ENCODE measurements at regions not wholly inside any gene's neighbourhood (a gene's known extent, or its start where the extent isn't known, plus 50 kb on each side); places are given as distances from the start of the nearest gene placed in this dataset.

DNA sequence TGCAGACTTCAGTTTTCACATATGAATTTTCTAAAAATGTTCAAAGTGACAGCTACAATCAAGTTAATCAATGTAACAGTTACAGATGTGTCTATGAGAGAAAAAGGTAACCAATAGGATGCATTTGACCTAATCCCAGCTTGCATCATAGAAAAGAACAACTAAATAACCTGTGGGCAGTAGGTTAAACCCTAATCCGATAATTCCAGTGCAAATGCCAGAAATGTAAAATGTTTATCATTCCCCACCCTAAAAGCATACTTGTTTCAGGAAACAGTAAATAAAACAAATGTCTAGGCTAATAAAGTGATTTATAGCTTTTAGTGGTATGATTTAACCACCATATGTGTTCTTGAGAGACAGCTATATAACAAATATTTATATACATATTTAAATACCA is 592.6 kb downstream of the PRELID2 start:
- Histone ChIP-seq H3K4me3 (no peak overlapping the region), H3K4me1 (0 out of 3 replicates have a peak, but pooled peaks cover 2% of the 10 kb centered on the region), H3K27ac (no peak overlapping the region), H3K9me3 (no peaks in the 10 kb centered on the region), H3K4me2 (no peak overlapping the region)
- FAIRE-seq (no peak), DNase-seq (ENCODE audit: low read depth in 1 of 2, low spot score in 1 of 2) (no peak), ATAC-seq (no peak)
- CTCF ChIA-PET = no interaction called here
- TF ChIP-seq RARB (CRISPR knock-in tag; IDR thresholded peaks at IDR 0.05) (no peak), RCOR1 (IDR thresholded peaks at IDR 0.05; ENCODE audit: low read depth, low read length) (no peak), ZNF302 (CRISPR knock-in tag; IDR thresholded peaks at IDR 0.05) (no peak), EP300 (IDR thresholded peaks at IDR 0.05) (no peak), HES2 (IDR thresholded peaks at IDR 0.05) (no peak), RAD21 (conservative IDR thresholded peaks at IDR 0.05 in 1 of 2, IDR thresholded peaks at IDR 0.05 in 1 of 2) (no peak), ZSCAN20 (CRISPR knock-in tag; IDR thresholded peaks at IDR 0.05) (no peak)
- TF ChIP-seq, protein P1, sequence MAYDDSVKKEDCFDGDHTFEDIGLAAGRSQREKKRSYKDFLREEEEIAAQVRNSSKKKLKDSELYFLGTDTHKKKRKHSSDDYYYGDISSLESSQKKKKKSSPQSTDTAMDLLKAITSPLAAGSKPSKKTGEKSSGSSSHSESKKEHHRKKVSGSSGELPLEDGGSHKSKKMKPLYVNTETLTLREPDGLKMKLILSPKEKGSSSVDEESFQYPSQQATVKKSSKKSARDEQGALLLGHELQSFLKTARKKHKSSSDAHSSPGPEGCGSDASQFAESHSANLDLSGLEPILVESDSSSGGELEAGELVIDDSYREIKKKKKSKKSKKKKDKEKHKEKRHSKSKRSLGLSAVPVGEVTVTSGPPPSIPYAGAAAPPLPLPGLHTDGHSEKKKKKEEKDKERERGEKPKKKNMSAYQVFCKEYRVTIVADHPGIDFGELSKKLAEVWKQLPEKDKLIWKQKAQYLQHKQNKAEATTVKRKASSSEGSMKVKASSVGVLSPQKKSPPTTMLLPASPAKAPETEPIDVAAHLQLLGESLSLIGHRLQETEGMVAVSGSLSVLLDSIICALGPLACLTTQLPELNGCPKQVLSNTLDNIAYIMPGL (CRISPR knock-in tag; IDR thresholded peaks at IDR 0.05; ENCODE audit: borderline replicate concordance) = no peak
- POLR2A ChIA-PET = no interaction called here
- whole genome bisulfite sequencing (ENCODE audit: missing lambda C conversion rate) = 72% methylated on average over 1 of the region's 1 CpG

DNA sequence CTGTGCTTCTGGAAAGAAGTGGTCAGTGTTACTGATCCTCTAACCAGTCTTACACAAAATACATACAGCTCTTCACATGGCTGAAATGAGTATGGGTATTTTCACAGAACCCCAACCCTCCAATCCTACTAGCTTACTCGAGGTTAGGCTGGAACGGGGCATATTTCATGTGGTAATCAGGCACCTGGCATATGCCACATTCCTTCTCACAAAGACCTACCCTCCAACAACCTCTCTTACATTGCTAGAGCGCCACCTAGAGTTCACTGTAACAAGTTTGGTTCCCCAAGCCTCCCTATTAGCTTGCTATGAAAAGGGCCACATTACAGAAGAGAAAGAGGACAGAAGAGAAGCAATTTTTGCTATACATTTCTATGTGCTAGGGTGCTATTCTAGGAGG is 597.3 kb downstream of the PRELID2 start:
- CTCF ChIA-PET = interaction anchor here (0.8 to 2.6 kb wide), 8 partner anchors 8 to 1034 kb away, joined by 3 to 11 read pairs (median 4); no protein-coding TSS in a partner anchor
- ATAC-seq (peak; percentile 43 to 89; a peak in 4 of 6 replicates), DNase-seq (ENCODE audit: low read depth in 1 of 2, low spot score in 1 of 2) (peak in 1 of 2 experiments; percentile 56), FAIRE-seq (no peak)
- no peaks in the 10 kb centered on the region for H3K4me1 ChIP-seq
- 12% methylated on average over 3 of the region's 3 CpGs for WGBS (ENCODE audit: missing lambda C conversion rate)
- no peak overlapping the region for H3K4me2 ChIP-seq
- TF ChIP-seq HOXB5 (CRISPR knock-in tag; IDR thresholded peaks at IDR 0.05) (no peak), HEYL (CRISPR knock-in tag; IDR thresholded peaks at IDR 0.05) (no peak), HES2 (IDR thresholded peaks at IDR 0.05) (no peak), FOSL2 (IDR thresholded peaks at IDR 0.05) (0 out of 2 replicates have a peak, but pooled peaks have one; percentile 9), FOSL2 (CRISPR knock-in tag; IDR thresholded peaks at IDR 0.05) (no peak), CTCF (IDR thresholded peaks at IDR 0.05) (peak; percentile 46), RARB (CRISPR knock-in tag; IDR thresholded peaks at IDR 0.05) (no peak), GATA3 (IDR thresholded peaks at IDR 0.05; ENCODE audit: borderline replicate concordance) (no peak), ZSCAN20 (CRISPR knock-in tag; IDR thresholded peaks at IDR 0.05) (no peak), TP53 (CRISPR knock-in tag; IDR thresholded peaks at IDR 0.05) (no peak), RAD21 (conservative IDR thresholded peaks at IDR 0.05 in 1 of 2, IDR thresholded peaks at IDR 0.05 in 1 of 2) (peak; percentile 35 to 67; a peak in 3 of 5 replicates)
- TF ChIP-seq, protein P2, sequence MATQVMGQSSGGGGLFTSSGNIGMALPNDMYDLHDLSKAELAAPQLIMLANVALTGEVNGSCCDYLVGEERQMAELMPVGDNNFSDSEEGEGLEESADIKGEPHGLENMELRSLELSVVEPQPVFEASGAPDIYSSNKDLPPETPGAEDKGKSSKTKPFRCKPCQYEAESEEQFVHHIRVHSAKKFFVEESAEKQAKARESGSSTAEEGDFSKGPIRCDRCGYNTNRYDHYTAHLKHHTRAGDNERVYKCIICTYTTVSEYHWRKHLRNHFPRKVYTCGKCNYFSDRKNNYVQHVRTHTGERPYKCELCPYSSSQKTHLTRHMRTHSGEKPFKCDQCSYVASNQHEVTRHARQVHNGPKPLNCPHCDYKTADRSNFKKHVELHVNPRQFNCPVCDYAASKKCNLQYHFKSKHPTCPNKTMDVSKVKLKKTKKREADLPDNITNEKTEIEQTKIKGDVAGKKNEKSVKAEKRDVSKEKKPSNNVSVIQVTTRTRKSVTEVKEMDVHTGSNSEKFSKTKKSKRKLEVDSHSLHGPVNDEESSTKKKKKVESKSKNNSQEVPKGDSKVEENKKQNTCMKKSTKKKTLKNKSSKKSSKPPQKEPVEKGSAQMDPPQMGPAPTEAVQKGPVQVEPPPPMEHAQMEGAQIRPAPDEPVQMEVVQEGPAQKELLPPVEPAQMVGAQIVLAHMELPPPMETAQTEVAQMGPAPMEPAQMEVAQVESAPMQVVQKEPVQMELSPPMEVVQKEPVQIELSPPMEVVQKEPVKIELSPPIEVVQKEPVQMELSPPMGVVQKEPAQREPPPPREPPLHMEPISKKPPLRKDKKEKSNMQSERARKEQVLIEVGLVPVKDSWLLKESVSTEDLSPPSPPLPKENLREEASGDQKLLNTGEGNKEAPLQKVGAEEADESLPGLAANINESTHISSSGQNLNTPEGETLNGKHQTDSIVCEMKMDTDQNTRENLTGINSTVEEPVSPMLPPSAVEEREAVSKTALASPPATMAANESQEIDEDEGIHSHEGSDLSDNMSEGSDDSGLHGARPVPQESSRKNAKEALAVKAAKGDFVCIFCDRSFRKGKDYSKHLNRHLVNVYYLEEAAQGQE (IDR thresholded peaks at IDR 0.05) = no peak
- no peaks in the 10 kb centered on the region for H3K9me3 ChIP-seq
- no peak overlapping the region for H3K4me3 ChIP-seq
- POLR2A ChIA-PET = no interaction called here
- no peak overlapping the region for H3K27ac ChIP-seq

Measured in A549 (cell line).